Natural killer cell (primary cell): ENCODE measurements at regions not wholly inside any gene's neighbourhood (a gene's known extent, or its start where the extent isn't known, plus 50 kb on each side); places are given as distances from the start of the nearest gene placed in this dataset.
"Not testable (repeated sequence)": the region's sequence is repeated elsewhere in the genome, so short reads cannot be mapped to it uniquely, and the experiment has no call there.

Experiments used
- ATAC-seq, 3 donors: fragments of 150-1000 bp in 2 of 3; fragments of 200-7000 bp in 1 of 3; cut with Tn5 transposase; 1 replicate in 1 of 3; 2 replicates in 2 of 3; pipeline ENCODE4 v1.10.0; 2021; ENCODE audit warnings: mild to moderate bottlenecking in 2 of 3, moderate library complexity in 2 of 3
- DNase-seq, 2 donors: peaks; one replicate each; pipeline versions ENCODE4 v3.0.0 to v3.0.0-alpha.2; 2013 to 2021; ENCODE audit warnings: mixed read lengths in 1 of 2
- H3K27ac ChIP-seq: one replicate; pipeline ENCODE4 v1.5.1; 2013; ENCODE audit warnings: mild to moderate bottlenecking, low read length
- H3K27me3 ChIP-seq: one replicate; pipeline ENCODE4 v1.6.1; 2013; ENCODE audit warnings: low read length; ENCODE audit not compliant: control insufficient read depth, insufficient read depth
- H3K36me3 ChIP-seq: one replicate; pipeline ENCODE4 v1.6.1; 2013; ENCODE audit warnings: low read length; ENCODE audit not compliant: control insufficient read depth, insufficient read depth
- H3K4me1 ChIP-seq: one replicate; pipeline ENCODE4 v1.6.1; 2013; ENCODE audit warnings: low read length; ENCODE audit not compliant: control insufficient read depth, insufficient read depth
- H3K4me3 ChIP-seq: one replicate; pipeline ENCODE4 v1.5.1; 2013; ENCODE audit warnings: low read length
- H3K9me3 ChIP-seq: one replicate; pipeline ENCODE4 v1.6.1; 2013; ENCODE audit warnings: low read length; ENCODE audit not compliant: control insufficient read depth, insufficient read depth
- H3K27ac Mint-ChIP-seq, 2 donors: one replicate each; pipeline ENCODE4 v1.8.0; 2022; ENCODE audit warnings: mild to moderate bottlenecking in 2 of 2, mixed read lengths in 2 of 2, moderate library complexity in 1 of 2
- H3K27me3 Mint-ChIP-seq, 2 donors: one replicate each; pipeline ENCODE4 v1.8.0; 2022; ENCODE audit warnings: low read depth in 2 of 2, mixed read lengths in 2 of 2
- H3K36me3 Mint-ChIP-seq: one replicate; pipeline ENCODE4 v1.8.0; 2022; ENCODE audit warnings: mixed read lengths
- H3K4me1 Mint-ChIP-seq, 2 donors: one replicate each; pipeline ENCODE4 v1.8.0; 2022; ENCODE audit warnings: mixed read lengths in 2 of 2
- H3K4me3 Mint-ChIP-seq: one replicate; pipeline ENCODE4 v1.8.0; 2022; ENCODE audit warnings: mild to moderate bottlenecking, moderate library complexity, mixed read lengths
- H3K9me3 Mint-ChIP-seq, 2 donors: one replicate each; pipeline ENCODE4 v1.8.0; 2022; ENCODE audit warnings: mixed read lengths in 2 of 2
- WGBS: methylation state at CpG from one replicate; pipeline ENCODE4 v1.1.7; 2013; ENCODE audit warnings: missing lambda C conversion rate; ENCODE audit not compliant: insufficient coverage; 5-methylcytosine and 5-hydroxymethylcytosine counted together
- intact Hi-C: fragments of 100-400 bp; cut with micrococcal nuclease; formaldehyde crosslinking; loops from one replicate; pipeline ENCODE4 v1.14.2; 2022
- TF ChIP-seq, protein P1 (sequence below): fragments of 200-600 bp; IDR thresholded peaks from one replicate; pipeline ENCODE4 v1.8.0; 2022; ENCODE audit warnings: antibody characterized with exemption

DNA sequence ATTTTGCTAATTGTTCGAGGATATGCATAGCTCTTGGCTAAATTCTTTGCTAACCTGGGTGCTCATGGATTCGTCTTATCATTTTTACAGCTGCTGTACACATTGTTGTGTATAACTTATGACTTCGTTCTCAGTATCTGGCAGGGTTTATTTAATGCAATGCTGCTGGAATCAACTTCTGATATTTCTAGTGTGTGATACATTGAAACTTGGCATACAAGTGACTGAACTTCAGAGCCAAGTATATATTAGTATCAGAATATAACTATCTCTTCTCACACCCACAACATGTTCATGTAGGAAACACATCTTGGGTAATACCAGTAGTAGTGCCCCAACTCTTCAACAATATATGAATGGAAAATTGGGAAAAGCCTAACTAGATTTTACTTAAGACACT is 764.2 kb downstream of the TENT5A start:
- intact Hi-C loops = no loop called here
- 70% methylated on average over 3 of the region's 3 CpGs for WGBS
- Mint-ChIP-seq H3K4me3 (no peak overlapping the region), H3K9me3 (peaks cover 5 to 16% of the 10 kb centered on the region in 2 donors), H3K27ac (no peak overlapping the region), H3K4me1 (no peaks in the 10 kb centered on the region), H3K27me3 (no peaks in the 10 kb centered on the region), H3K36me3 (peaks cover 7% of the 10 kb centered on the region)
- Histone ChIP-seq H3K4me1 (no peaks in the 10 kb centered on the region), H3K9me3 (no peaks in the 10 kb centered on the region), H3K27me3 (no peaks in the 10 kb centered on the region), H3K27ac (no peak overlapping the region), H3K36me3 (no peaks in the 10 kb centered on the region), H3K4me3 (no peak overlapping the region)
- TF ChIP-seq, protein P1, sequence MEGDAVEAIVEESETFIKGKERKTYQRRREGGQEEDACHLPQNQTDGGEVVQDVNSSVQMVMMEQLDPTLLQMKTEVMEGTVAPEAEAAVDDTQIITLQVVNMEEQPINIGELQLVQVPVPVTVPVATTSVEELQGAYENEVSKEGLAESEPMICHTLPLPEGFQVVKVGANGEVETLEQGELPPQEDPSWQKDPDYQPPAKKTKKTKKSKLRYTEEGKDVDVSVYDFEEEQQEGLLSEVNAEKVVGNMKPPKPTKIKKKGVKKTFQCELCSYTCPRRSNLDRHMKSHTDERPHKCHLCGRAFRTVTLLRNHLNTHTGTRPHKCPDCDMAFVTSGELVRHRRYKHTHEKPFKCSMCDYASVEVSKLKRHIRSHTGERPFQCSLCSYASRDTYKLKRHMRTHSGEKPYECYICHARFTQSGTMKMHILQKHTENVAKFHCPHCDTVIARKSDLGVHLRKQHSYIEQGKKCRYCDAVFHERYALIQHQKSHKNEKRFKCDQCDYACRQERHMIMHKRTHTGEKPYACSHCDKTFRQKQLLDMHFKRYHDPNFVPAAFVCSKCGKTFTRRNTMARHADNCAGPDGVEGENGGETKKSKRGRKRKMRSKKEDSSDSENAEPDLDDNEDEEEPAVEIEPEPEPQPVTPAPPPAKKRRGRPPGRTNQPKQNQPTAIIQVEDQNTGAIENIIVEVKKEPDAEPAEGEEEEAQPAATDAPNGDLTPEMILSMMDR = no peak
- no peak for ATAC-seq
- no peak for DNase-seq

DNA sequence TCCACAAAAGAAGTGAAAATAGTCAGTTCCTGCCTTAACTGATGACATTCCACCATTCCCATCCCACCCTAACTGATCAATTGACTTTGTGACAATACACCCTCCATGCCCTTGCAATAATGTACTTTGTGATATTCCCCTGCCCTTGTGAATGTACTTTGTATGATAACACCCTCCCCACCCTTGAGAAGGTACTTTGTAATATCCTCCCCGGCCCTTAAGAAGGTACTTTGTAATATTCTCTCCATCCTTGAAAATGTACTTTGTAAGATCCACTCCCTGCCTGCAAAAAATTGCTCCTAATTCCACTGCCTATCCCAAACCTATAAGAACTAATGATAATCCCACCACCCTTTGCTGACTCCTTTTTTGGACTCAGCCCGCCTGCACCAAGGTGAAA is 771.3 kb downstream of the TENT5A start:
- H3K27ac Mint-ChIP-seq, intact Hi-C loops, DNase-seq, H3K4me3 ChIP-seq, ATAC-seq, H3K27me3 Mint-ChIP-seq, H3K4me1 ChIP-seq, H3K36me3 Mint-ChIP-seq, H3K36me3 ChIP-seq, H3K27ac ChIP-seq, H3K9me3 ChIP-seq, H3K27me3 ChIP-seq, H3K4me1 Mint-ChIP-seq, H3K4me3 Mint-ChIP-seq: not testable (repeated sequence)
- 95% methylated on average over 2 of the region's 2 CpGs for WGBS
- H3K9me3 Mint-ChIP-seq = peaks cover 13 to 17% of the 10 kb centered on the region in 2 donors

DNA sequence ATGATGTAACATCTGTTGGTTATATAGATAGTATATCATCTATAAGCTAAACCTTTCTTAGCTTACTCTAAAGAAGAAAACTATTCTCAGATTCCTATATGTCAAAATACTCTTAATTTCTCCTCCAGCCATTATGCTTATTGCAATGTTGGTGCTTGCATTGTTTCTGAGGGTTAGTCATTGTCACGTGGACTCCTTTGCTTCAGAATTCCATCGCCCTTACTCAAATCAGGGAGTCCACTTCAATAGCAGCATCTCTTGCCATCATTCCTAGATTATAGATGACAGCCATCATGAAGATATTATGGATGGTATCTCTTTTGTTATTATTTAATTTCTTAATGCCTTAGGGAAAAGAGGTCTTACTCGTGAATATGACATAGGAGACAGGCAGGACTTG is 776.1 kb downstream of the TENT5A start:
- WGBS = 53% methylated on average over 1 of the region's 3 CpGs
- ATAC-seq (no peak), DNase-seq (no peak)
- intact Hi-C loops = no loop called here
- Histone ChIP-seq H3K27ac (no peak overlapping the region), H3K36me3 (no peaks in the 10 kb centered on the region), H3K27me3 (no peaks in the 10 kb centered on the region), H3K9me3 (peaks cover 2% of the 10 kb centered on the region), H3K4me3 (no peak overlapping the region), H3K4me1 (no peaks in the 10 kb centered on the region)
- no peaks in the 10 kb centered on the region for H3K36me3 Mint-ChIP-seq
- H3K27ac Mint-ChIP-seq = no peak overlapping the region
- H3K4me3 Mint-ChIP-seq = no peak overlapping the region
- TF ChIP-seq, protein P1 = no peak
- peaks cover 10 to 18% of the 10 kb centered on the region in 2 donors for H3K9me3 Mint-ChIP-seq
- H3K27me3 Mint-ChIP-seq = no peaks in the 10 kb centered on the region
- H3K4me1 Mint-ChIP-seq = no peaks in the 10 kb centered on the region

DNA sequence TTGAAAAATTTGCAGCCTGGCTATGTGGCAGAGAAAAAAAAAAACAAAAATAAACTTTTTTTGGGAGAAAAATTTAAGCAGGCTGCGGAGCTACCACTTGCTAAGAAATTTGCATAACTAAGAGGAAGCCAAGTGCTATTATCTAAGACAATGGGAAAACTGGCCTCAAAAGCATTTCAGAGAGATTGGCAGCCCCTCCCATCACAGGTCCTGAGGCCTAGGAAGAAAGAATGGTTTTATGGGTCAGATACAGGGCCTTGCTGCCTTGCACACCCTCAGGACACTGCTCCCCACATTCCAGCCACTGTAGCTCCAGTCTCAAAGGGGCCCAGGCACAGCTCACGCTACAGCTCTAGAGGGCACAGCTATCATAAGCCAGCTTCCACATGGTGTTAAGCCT is 777.9 kb downstream of the TENT5A start:
- WGBS = 75% methylated on average over 2 of the region's 2 CpGs
- TF ChIP-seq, protein P1 = no peak
- no peaks in the 10 kb centered on the region for H3K27me3 Mint-ChIP-seq
- no peaks in the 10 kb centered on the region for H3K4me1 Mint-ChIP-seq
- H3K36me3 ChIP-seq = no peaks in the 10 kb centered on the region
- H3K27ac Mint-ChIP-seq = no peak overlapping the region
- no peak for DNase-seq
- no peaks in the 10 kb centered on the region for H3K4me1 ChIP-seq
- no peak overlapping the region for H3K4me3 Mint-ChIP-seq
- H3K36me3 Mint-ChIP-seq = no peaks in the 10 kb centered on the region
- H3K9me3 ChIP-seq = no peaks in the 10 kb centered on the region
- intact Hi-C loops = no loop called here
- no peak overlapping the region for H3K27ac ChIP-seq
- no peak for ATAC-seq
- no peaks in the 10 kb centered on the region for H3K27me3 ChIP-seq
- peaks cover 11 to 16% of the 10 kb centered on the region in 2 donors for H3K9me3 Mint-ChIP-seq
- no peak overlapping the region for H3K4me3 ChIP-seq
